H1 (cell line): ENCODE measurements at regions not wholly inside any gene's neighbourhood (a gene's known extent, or its start where the extent isn't known, plus 50 kb on each side); places are given as distances from the start of the nearest gene placed in this dataset.

Source experiments
- CTCF ChIA-PET: fragments of 300-600 bp; sonication (Branson Sonifier 250); formaldehyde crosslinking; loops from one replicate; lab custom pipeline; 2021; ENCODE audit not compliant: partially characterized antibody; lab: Charles Lee
- POLR2A ChIA-PET: fragments of 300-600 bp; sonication (Branson Sonifier 250); formaldehyde crosslinking; loops from one replicate; lab custom pipeline; 2021; ENCODE audit warnings: inconsistent platforms; ENCODE audit not compliant: partially characterized antibody; lab: Charles Lee
- DNase-seq, 2 experiments: peaks; one replicate each; pipeline versions ENCODE4 v3.0.0 to v3.0.0-alpha.2; 2010 to 2022; ENCODE audit warnings: low spot score in 2 of 2, low read depth in 1 of 2, mixed read lengths in 1 of 2
- FAIRE-seq: peaks from 2 replicates; lab custom pipeline; 2011; peaks lifted over from hg19 to GRCh38; lab: Jason Lieb, UNC
- H2AFZ ChIP-seq: 2 replicates; pipeline ENCODE4 v1.8.1; 2012; ENCODE audit warnings: low read length, inconsistent platforms
- H2AK5ac ChIP-seq: 2 replicates; pipeline ENCODE4 v1.6.1; 2013; ENCODE audit warnings: low read depth, low read length
- H2BK120ac ChIP-seq: replicated peaks from 2 replicates; pipeline ENCODE3; 2013; ENCODE audit warnings: low read depth, low read length, inconsistent platforms
- H2BK12ac ChIP-seq: 2 replicates; pipeline ENCODE4 v1.6.1; 2013; ENCODE audit warnings: low read depth, low read length
- H2BK15ac ChIP-seq: 2 replicates; pipeline ENCODE4 v1.6.1; 2013; ENCODE audit warnings: low read length
- H2BK20ac ChIP-seq: 2 replicates; pipeline ENCODE4 v1.6.1; 2013; ENCODE audit warnings: low read length
- H2BK5ac ChIP-seq: 2 replicates; pipeline ENCODE4 v1.6.1; 2013; ENCODE audit warnings: low read depth, low read length
- H3K14ac ChIP-seq: 2 replicates; pipeline ENCODE4 v1.6.1; 2013; ENCODE audit warnings: inconsistent platforms; ENCODE audit not compliant: insufficient read length
- H3K18ac ChIP-seq: 2 replicates; pipeline ENCODE4 v1.6.1; 2013; ENCODE audit warnings: low read length; ENCODE audit errors: extremely low read depth
- H3K23ac ChIP-seq: 2 replicates; pipeline ENCODE4 v1.6.1; 2013; ENCODE audit warnings: inconsistent platforms; ENCODE audit not compliant: insufficient read length
- H3K23me2 ChIP-seq: 2 replicates; pipeline ENCODE4 v1.6.1; 2013; ENCODE audit warnings: low read depth, low read length
- H3K27ac ChIP-seq: 2 replicates; pipeline ENCODE4 v1.6.1; 2011; ENCODE audit warnings: low read depth, low read length, inconsistent platforms
- H3K27me3 ChIP-seq, 4 experiments: replicated peaks in 1 of 4; 1 replicate in 1 of 4; 2 replicates in 3 of 4; pipeline versions ENCODE4 v1.6.1 to v1.8.1; 2011 to 2013; ENCODE audit warnings: low read length in 3 of 4, mild to moderate bottlenecking in 3 of 4, inconsistent platforms in 2 of 4, mixed read lengths in 2 of 4, moderate library complexity in 1 of 4; ENCODE audit not compliant: control insufficient read depth in 3 of 4, insufficient read depth in 3 of 4; ENCODE audit errors: extremely low read depth in 1 of 4
- H3K36me3 ChIP-seq, 4 experiments: 2 replicates each; pipeline versions ENCODE4 v1.6.1 to v1.8.1; 2011 to 2013; ENCODE audit warnings: mild to moderate bottlenecking in 4 of 4, low read length in 3 of 4, moderate library complexity in 2 of 4, control low read depth in 1 of 4, inconsistent platforms in 1 of 4; ENCODE audit not compliant: insufficient read depth in 4 of 4, control insufficient read depth in 2 of 4
- H3K4ac ChIP-seq: replicated peaks from 2 replicates; pipeline ENCODE3; 2013; ENCODE audit warnings: low read length, low read depth, mixed read lengths, inconsistent platforms; ENCODE audit not compliant: insufficient read length
- H3K4me1 ChIP-seq, 4 experiments: replicated peaks in 1 of 4; 1 replicate in 1 of 4; 2 replicates in 3 of 4; pipeline versions ENCODE4 v1.6.1 to v1.8.1; 2011 to 2013; ENCODE audit warnings: low read length in 3 of 4, inconsistent platforms in 2 of 4, mixed read lengths in 1 of 4; ENCODE audit not compliant: insufficient read depth in 4 of 4, control insufficient read depth in 3 of 4
- H3K4me2 ChIP-seq, 2 experiments: 2 replicates each; pipeline versions ENCODE4 v1.6.1 to v1.8.1; 2011 to 2013; ENCODE audit warnings: low read depth in 2 of 2, low read length in 2 of 2, control low read depth in 1 of 2, inconsistent platforms in 1 of 2, mild to moderate bottlenecking in 1 of 2; ENCODE audit not compliant: insufficient read depth in 1 of 2
- H3K4me3 ChIP-seq, 4 experiments: fragments of 200-600, 300-600 bp in 1 of 4; sonication (generic), shearing (Covaris generic), sonication (Bioruptor Twin) in 1 of 4; 2 replicates each; pipeline versions ENCODE4 v1.5.1 to v1.8.1; 2011 to 2016; ENCODE audit warnings: low read length in 4 of 4, low read depth in 3 of 4, control low read depth in 2 of 4, inconsistent platforms in 2 of 4, mild to moderate bottlenecking in 2 of 4, mixed read lengths in 1 of 4, moderate library complexity in 1 of 4; ENCODE audit not compliant: insufficient read depth in 2 of 4; ENCODE audit errors: extremely low read depth in 1 of 4
- H3K56ac ChIP-seq: replicated peaks from 2 replicates; pipeline ENCODE3; 2013; ENCODE audit warnings: low read depth, mild to moderate bottlenecking, mixed read lengths, low read length, inconsistent platforms; ENCODE audit not compliant: insufficient read length
- H3K79me1 ChIP-seq: 2 replicates; pipeline ENCODE4 v1.6.1; 2013; ENCODE audit warnings: low read depth, low read length, control low read depth
- H3K79me2 ChIP-seq, 2 experiments: 2 replicates each; pipeline versions ENCODE4 v1.6.1 to v1.8.1; 2012 to 2013; ENCODE audit warnings: low read length in 2 of 2, mild to moderate bottlenecking in 2 of 2, inconsistent platforms in 1 of 2; ENCODE audit not compliant: insufficient read depth in 2 of 2, control insufficient read depth in 1 of 2
- H3K9ac ChIP-seq, 4 experiments: replicated peaks in 1 of 4; 1 replicate in 1 of 4; 2 replicates in 3 of 4; pipeline versions ENCODE4 v1.6.1 to v1.8.1; 2011 to 2013; ENCODE audit warnings: low read depth in 3 of 4, low read length in 3 of 4, control low read depth in 2 of 4, mild to moderate bottlenecking in 2 of 4, moderate library complexity in 2 of 4, inconsistent platforms in 1 of 4; ENCODE audit errors: extremely low read depth in 1 of 4
- H3K9me3 ChIP-seq, 2 experiments: 2 replicates each; pipeline versions ENCODE4 v1.6.1 to v1.8.1; 2012 to 2013; ENCODE audit warnings: mild to moderate bottlenecking in 2 of 2, moderate library complexity in 2 of 2, control low read depth in 1 of 2, inconsistent platforms in 1 of 2, low read depth in 1 of 2, low read length in 1 of 2, mixed read lengths in 1 of 2; ENCODE audit not compliant: insufficient read depth in 2 of 2
- H4K20me1 ChIP-seq, 2 experiments: replicated peaks in 1 of 2; 2 replicates each; pipeline versions ENCODE3 to v1.8.1; 2011 to 2013; ENCODE audit warnings: inconsistent platforms in 2 of 2, low read length in 2 of 2, mild to moderate bottlenecking in 1 of 2; ENCODE audit not compliant: insufficient read depth in 2 of 2, control insufficient read depth in 1 of 2
- H4K5ac ChIP-seq: 2 replicates; pipeline ENCODE4 v1.6.1; 2013; ENCODE audit warnings: low read length, low read depth, mixed read lengths, inconsistent platforms; ENCODE audit not compliant: insufficient read length
- H4K8ac ChIP-seq: 2 replicates; pipeline ENCODE4 v1.8.0; 2013; ENCODE audit warnings: mild to moderate bottlenecking, moderate library complexity, low read length, inconsistent platforms; ENCODE audit not compliant: insufficient read depth; ENCODE audit errors: extremely low read depth
- H4K91ac ChIP-seq: replicated peaks from 2 replicates; pipeline ENCODE3; 2013; ENCODE audit warnings: low read length, mixed read lengths, inconsistent platforms; ENCODE audit not compliant: insufficient read length
- JUN ChIP-seq: IDR thresholded peaks from 2 replicates; pipeline ENCODE4 v1.6.1; 2011; ENCODE audit warnings: low read depth, mild to moderate bottlenecking, improper control_type of control experiment, low read length
- MAFK ChIP-seq: IDR thresholded peaks from 2 replicates; pipeline ENCODE4 v1.6.1; 2012; ENCODE audit warnings: low read depth, mild to moderate bottlenecking, improper control_type of control experiment, low read length
- POLR2A ChIP-seq, 2 experiments: IDR thresholded peaks; 1 replicate in 1 of 2; 2 replicates in 1 of 2; pipeline ENCODE4 v1.6.1; 2011; ENCODE audit warnings: low read depth in 2 of 2, low read length in 2 of 2, mild to moderate bottlenecking in 2 of 2; ENCODE audit errors: control extremely low read depth in 1 of 2
- RAD21 ChIP-seq, 2 experiments: IDR thresholded peaks in 1 of 2; conservative IDR thresholded peaks in 1 of 2; 2 replicates each; pipeline ENCODE4 v1.6.1; 2011; ENCODE audit warnings: low read depth in 2 of 2, low read length in 2 of 2, improper control_type of control experiment in 1 of 2, inconsistent platforms in 1 of 2, mild to moderate bottlenecking in 1 of 2, moderate library complexity in 1 of 2
- RXRA ChIP-seq: IDR thresholded peaks from 2 replicates; pipeline ENCODE4 v1.6.1; 2011; ENCODE audit warnings: low read depth, mild to moderate bottlenecking, low read length, moderate library complexity; ENCODE audit not compliant: insufficient read depth

DNA sequence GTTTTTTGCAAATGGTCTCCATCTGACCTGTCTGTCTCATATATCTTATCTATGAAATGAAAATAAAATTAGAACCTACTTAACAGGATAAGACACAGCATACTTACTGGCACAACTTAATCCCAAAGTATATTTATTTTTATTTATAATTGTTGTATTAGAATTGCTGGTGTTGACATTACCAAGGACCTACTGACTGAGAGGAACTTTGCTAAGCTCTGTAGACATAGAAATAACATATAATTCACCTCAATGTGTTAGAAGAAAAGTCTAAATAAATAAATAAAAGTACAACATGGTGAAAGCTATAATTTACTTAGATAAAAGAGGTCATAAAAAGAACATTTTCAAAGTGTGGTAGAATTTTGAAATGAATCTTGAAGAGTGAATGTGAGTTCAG lies 1650.5 kb upstream of the NUDT12 start:
- Histone ChIP-seq H3K4ac (no peak overlapping the region), H3K36me3 (no peaks in the 10 kb centered on the region), H4K5ac (no peak overlapping the region), H2BK20ac (no peak overlapping the region), H4K20me1 (no peaks in the 10 kb centered on the region), H3K14ac (no peak overlapping the region), H3K18ac (no peak overlapping the region), H3K27ac (no peak overlapping the region), H4K91ac (no peak overlapping the region), H4K8ac (no peak overlapping the region), H3K27me3 (no peaks in the 10 kb centered on the region), H2BK120ac (no peak overlapping the region), H2BK12ac (no peak overlapping the region), H3K4me3 (no peak overlapping the region), H2AFZ (no peak overlapping the region), H3K79me1 (no peaks in the 10 kb centered on the region), H2BK15ac (no peak overlapping the region), H3K79me2 (no peaks in the 10 kb centered on the region), H2BK5ac (no peak overlapping the region), H3K23ac (no peak overlapping the region), H3K23me2 (no peaks in the 10 kb centered on the region), H3K4me2 (no peak overlapping the region), H3K9ac (no peak overlapping the region), H3K9me3 (no peaks in the 10 kb centered on the region), H2AK5ac (no peak overlapping the region), H3K4me1 (peaks cover 0 to 4% (median 0%) of the 10 kb centered on the region in 4 experiments; a peak in 1 of 7 replicates), H3K56ac (no peak overlapping the region)
- CTCF ChIA-PET = no interaction called here
- FAIRE-seq (no peak), DNase-seq (no peak)
- POLR2A ChIA-PET = no interaction called here
- TF ChIP-seq MAFK (no peak), POLR2A (IDR thresholded peaks at IDR 0.05; ENCODE audit: control extremely low read depth in 1 of 2, low read depth in 2 of 2, low read length in 2 of 2) (no peak), RAD21 (IDR thresholded peaks at IDR 0.05 in 1 of 2, conservative IDR thresholded peaks at IDR 0.05 in 1 of 2; ENCODE audit: low read depth in 2 of 2, low read length in 2 of 2) (no peak), JUN (no peak), RXRA (no peak)
